GM12872 (cell line): ENCODE measurements at regions not wholly inside any gene's neighbourhood (a gene's known extent, or its start where the extent isn't known, plus 50 kb on each side); places are given as distances from the start of the nearest gene placed in this dataset.

Experiments
- CTCF ChIP-seq: IDR thresholded peaks from 3 replicates; pipeline ENCODE4 v1.5.1; 2011; ENCODE audit warnings: low read depth, mild to moderate bottlenecking, low read length, moderate library complexity; ENCODE audit not compliant: insufficient read depth

GRCh38 chr2:4047961-4048891, 344.9 kb downstream of the DCDC2C start:
- TF ChIP-seq CTCF, result no peak

DNA sequence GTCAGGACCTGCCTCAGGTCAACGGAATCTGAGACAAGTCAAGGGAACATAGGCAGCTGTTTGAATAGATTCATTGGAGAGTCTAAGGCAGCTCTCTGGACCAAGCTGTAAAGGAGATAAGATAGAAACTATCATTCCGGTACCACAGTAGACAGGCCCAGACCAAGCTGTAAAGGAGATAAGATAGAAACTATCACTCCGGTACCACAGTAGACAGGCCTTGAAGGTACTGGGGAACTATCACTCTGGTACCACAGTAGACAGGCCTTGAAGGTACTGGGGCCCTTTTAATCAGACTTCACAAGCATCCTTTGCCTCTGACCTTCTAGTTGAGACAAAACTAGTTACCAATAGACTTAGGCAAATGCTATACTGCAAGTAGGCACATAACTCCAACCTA, 346.1 kb downstream of the DCDC2C start:
- TF ChIP-seq CTCF, result no peak

DNA sequence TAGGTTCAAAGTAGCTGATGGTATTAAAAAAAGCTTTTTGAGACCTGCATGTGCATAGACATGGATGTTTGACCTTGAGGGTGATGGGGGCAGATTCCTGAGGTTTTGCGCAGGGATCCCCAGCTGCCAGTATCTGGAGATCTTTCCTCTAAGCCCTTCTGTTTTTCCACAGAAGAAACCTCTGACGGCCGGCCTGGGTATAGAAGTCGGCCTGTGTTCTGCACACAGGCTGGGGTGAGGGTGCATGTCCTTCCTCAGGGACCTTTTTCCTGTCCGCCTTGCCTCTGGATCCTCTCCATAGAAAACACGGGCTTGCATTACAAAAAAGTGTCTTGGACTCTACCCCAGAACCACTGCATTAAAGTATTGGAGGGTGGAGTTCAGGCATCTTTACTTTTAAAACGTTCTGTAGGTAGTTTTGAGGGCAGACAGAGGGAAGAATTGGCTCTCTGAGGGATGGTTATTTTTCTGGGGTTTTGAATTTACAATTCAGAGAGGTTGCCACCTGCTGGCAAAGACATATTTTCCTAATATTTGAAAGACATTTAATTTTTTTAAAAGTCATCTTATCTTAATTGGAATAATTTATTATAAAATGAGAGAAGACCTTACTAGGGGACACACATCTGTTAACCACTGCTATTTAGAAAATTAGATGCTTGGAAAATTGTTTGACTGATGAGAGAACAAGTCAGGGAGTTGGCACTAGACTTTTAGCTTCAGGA, 350.6 kb downstream of the DCDC2C start:
- TF ChIP-seq CTCF, result no peak

DNA sequence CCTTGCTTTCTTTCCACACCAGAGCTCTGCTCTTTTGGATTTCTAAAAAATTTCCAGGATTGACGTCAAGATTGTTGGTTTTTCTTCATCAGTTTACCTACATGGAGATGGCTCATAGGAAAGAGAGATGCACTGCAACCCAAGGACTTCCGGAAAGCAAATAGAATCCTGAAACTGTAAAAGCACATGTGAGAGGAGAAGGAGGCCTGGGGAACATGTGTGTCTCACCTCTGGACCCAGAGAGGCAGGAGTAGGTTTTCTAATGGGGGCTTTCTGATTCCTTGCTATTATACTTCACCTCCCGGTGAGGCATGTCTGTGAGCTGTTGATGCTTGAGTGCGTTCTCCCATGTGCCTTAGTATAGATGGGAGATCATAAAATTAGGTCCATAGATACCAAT, 362.8 kb downstream of the DCDC2C start:
- TF ChIP-seq CTCF, result no peak

DNA sequence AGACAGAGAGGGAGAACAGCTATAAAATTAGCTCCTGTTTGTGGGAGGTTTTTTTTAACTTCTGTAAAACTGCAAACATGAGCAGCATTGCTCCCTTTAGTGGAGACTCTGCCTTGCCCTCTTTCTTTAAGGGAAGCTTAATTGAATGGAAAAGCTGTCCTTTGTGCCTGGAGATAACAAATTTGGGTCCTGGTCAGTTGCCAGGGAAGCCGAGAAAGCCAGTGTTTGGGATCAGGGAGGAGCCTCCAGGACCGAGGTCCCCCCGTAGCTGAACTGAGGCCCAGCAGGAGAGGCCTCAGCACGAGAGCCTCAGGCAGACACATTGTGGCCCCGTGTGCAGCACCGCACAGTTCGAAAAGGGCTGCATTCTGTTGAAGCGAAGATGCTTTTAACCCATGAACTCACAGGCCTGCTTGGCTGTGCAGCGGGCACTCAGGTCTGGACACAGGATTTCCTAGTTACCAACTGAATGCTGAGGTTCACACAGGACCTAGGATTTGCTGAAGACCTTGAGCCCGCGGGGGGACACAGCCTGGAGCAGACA, 369.7 kb downstream of the DCDC2C start:
- no peak for TF ChIP-seq CTCF

DNA sequence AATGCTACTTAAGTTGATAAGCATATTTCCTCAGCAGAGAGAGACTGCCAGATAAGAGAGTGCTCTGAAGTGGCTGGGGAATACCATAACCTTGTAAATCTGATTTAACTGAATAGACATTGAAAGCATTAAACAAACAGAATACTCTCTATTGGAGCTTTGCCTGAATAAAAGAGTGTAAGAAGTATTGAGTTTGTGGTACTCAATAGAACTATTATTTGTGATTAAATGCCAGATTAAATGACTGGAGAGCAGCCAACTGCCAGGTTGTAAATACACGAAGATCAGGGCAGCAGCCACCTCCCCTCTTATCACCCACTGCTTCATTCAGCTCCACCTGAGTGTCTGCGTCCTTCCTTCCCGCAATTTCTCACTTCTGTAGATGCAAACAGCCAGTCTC, 373.6 kb downstream of the DCDC2C start:
- no peak for TF ChIP-seq CTCF

GRCh38 chr2:4085186-4085585, 381.8 kb downstream of the DCDC2C start:
- TF ChIP-seq CTCF, result no peak
